ENCODE measurements at regions not wholly inside any gene's neighbourhood (a gene's known extent, or its start where the extent isn't known, plus 50 kb on each side); places are given as distances from the start of the nearest gene placed in this dataset.
A peak's percentile ranks its signal among the peaks of the same experiment; 100 is the strongest.
"Not testable (repeated sequence)": the region's sequence is repeated elsewhere in the genome, so short reads cannot be mapped to it uniquely, and the experiment has no call there.

DNA sequence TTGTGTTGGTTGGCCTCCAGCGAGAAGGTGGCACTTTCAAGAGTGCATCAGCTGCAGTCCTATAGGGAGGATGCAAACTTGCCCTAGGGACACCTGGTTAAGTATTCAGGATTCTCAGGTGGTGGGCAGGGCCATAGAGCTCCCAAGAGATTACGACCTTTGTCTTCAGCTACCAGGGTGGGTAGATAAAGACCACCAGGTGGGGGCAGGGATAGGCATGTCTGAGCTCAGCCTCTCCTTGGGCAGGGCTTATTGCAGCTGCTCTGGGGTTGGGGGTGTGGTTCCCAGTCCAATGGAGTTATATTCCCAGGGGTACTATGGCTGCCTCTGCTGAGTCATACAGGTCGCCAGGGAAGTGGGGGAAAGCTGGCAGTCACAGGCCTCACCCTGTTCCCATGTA, 214.2 kb upstream of the OLFM3 start:
- H3K18ac ChIP-seq (ENCODE audit: low read length); H3K79me2 ChIP-seq (ENCODE audit: control insufficient read depth, insufficient read depth, low read length, poor library complexity); H3K36me3 ChIP-seq (ENCODE audit: control insufficient read depth in 1 of 2, insufficient read depth in 2 of 2, low read length in 2 of 2); H4K91ac ChIP-seq (ENCODE audit: low read depth, low read length); H3K27me3 ChIP-seq (ENCODE audit: insufficient read depth, low read length); H3K23ac ChIP-seq (ENCODE audit: low read length); H2BK5ac ChIP-seq (ENCODE audit: low read depth, low read length, poor library complexity); H2AK5ac ChIP-seq (ENCODE audit: low read length); H2AFZ ChIP-seq (ENCODE audit: insufficient read depth, low read length, poor library complexity); H4K8ac ChIP-seq (ENCODE audit: low read depth, low read length); H3K4me1 ChIP-seq (ENCODE audit: control insufficient read depth in 1 of 2, insufficient read depth in 2 of 2, low read length in 2 of 2); H3K9ac ChIP-seq (ENCODE audit: low read length); H3K27ac ChIP-seq (ENCODE audit: low read depth, low read length); H3K9me3 ChIP-seq (ENCODE audit: insufficient read depth, low read depth, low read length); H3K79me1 ChIP-seq (ENCODE audit: low read length); H2BK12ac ChIP-seq (ENCODE audit: low read length); H3K4me2 ChIP-seq (ENCODE audit: low read length); H3K4me3 ChIP-seq (ENCODE audit: low read depth, low read length); H2BK120ac ChIP-seq (ENCODE audit: insufficient read depth, low read length, poor library complexity); H3K14ac ChIP-seq (ENCODE audit: low read length); H4K12ac ChIP-seq (ENCODE audit: low read depth, low read length); DNase-seq; H3K4ac ChIP-seq (ENCODE audit: low read depth, low read length): not testable (repeated sequence)
- WGBS (ENCODE audit: extremely low coverage, insufficient coverage, insufficient read length) = no CpG with 5 or more reads among the region's 3 CpGs

DNA sequence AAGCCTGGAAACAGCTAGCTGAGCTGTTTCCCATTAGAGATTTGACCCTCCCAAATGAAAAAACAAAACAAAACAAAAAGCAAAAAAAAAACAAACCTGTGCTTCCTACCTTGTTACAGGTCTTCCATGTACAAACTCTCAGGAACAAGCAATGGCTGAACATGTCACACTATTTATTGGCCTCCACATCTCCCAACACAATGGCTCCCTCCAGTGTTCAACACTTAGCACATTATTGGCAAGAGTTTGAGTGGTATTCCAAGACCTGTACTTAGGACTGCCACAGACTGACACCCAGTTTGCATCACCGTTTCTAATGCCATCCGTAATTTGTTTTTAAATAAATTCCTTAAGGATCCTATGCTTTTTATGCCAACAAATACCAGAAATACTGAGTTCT, 195.0 kb upstream of the OLFM3 start:
- no peak overlapping the region for H3K23ac ChIP-seq (ENCODE audit: low read length)
- no peaks in the 10 kb centered on the region for H3K27me3 ChIP-seq (ENCODE audit: insufficient read depth, low read length)
- no peak overlapping the region for H2BK120ac ChIP-seq (ENCODE audit: insufficient read depth, low read length, poor library complexity)
- no peak overlapping the region for H3K9ac ChIP-seq (ENCODE audit: low read length)
- H3K4me1 ChIP-seq (ENCODE audit: control insufficient read depth in 1 of 2, insufficient read depth in 2 of 2, low read length in 2 of 2) = no peaks in the 10 kb centered on the region
- H3K36me3 ChIP-seq (ENCODE audit: control insufficient read depth in 1 of 2, insufficient read depth in 2 of 2, low read length in 2 of 2) = no peaks in the 10 kb centered on the region
- no peak overlapping the region for H3K4me2 ChIP-seq (ENCODE audit: low read length)
- H3K4ac ChIP-seq (ENCODE audit: low read depth, low read length) = no peak overlapping the region
- H3K18ac ChIP-seq (ENCODE audit: low read length) = no peak overlapping the region
- H2BK5ac ChIP-seq (ENCODE audit: low read depth, low read length, poor library complexity) = no peak overlapping the region
- H3K79me1 ChIP-seq (ENCODE audit: low read length) = no peaks in the 10 kb centered on the region
- DNase-seq = peak; percentile 26 to 75
- H2AK5ac ChIP-seq (ENCODE audit: low read length) = no peak overlapping the region
- H3K79me2 ChIP-seq (ENCODE audit: control insufficient read depth, insufficient read depth, low read length, poor library complexity) = no peaks in the 10 kb centered on the region
- no CpG with 5 or more reads among the region's 2 CpGs for WGBS (ENCODE audit: extremely low coverage, insufficient coverage, insufficient read length)
- no peak overlapping the region for H3K14ac ChIP-seq (ENCODE audit: low read length)
- H2BK12ac ChIP-seq (ENCODE audit: low read length) = no peak overlapping the region
- no peak overlapping the region for H4K12ac ChIP-seq (ENCODE audit: low read depth, low read length)
- H3K27ac ChIP-seq (ENCODE audit: low read depth, low read length) = no peak overlapping the region
- H3K9me3 ChIP-seq (ENCODE audit: insufficient read depth, low read depth, low read length) = no peaks in the 10 kb centered on the region
- no peak overlapping the region for H4K91ac ChIP-seq (ENCODE audit: low read depth, low read length)
- no peak overlapping the region for H3K4me3 ChIP-seq (ENCODE audit: low read depth, low read length)
- no peak overlapping the region for H2AFZ ChIP-seq (ENCODE audit: insufficient read depth, low read length, poor library complexity)
- no peak overlapping the region for H4K8ac ChIP-seq (ENCODE audit: low read depth, low read length)

DNA sequence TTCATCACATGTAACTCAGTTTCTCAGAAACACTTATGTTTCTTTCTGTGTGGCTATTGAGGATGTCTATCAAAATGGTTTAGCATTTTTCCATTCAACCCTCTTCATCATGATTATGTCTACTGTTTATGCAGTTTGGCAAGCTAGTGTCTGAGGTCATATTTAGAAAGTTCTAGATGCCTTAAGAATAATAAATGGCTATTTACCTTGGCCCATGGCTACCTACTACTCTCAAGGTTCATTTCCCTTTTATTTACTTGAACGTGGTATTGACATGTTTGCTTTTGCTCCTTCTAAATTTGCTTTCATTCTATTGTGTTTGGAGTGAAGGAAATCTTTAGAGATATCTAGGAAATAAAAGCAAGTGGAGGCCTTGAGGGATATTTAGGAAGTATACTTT, 193.7 kb upstream of the OLFM3 start:
- Histone ChIP-seq H4K91ac (ENCODE audit: low read depth, low read length) (no peak overlapping the region), H2AK5ac (ENCODE audit: low read length) (no peak overlapping the region), H4K12ac (ENCODE audit: low read depth, low read length) (no peak overlapping the region), H3K4me3 (ENCODE audit: low read depth, low read length) (no peak overlapping the region), H3K79me2 (ENCODE audit: control insufficient read depth, insufficient read depth, low read length, poor library complexity) (no peaks in the 10 kb centered on the region), H4K8ac (ENCODE audit: low read depth, low read length) (no peak overlapping the region), H3K9me3 (ENCODE audit: insufficient read depth, low read depth, low read length) (no peaks in the 10 kb centered on the region), H3K18ac (ENCODE audit: low read length) (no peak overlapping the region), H3K4ac (ENCODE audit: low read depth, low read length) (no peak overlapping the region), H2AFZ (ENCODE audit: insufficient read depth, low read length, poor library complexity) (no peak overlapping the region), H3K4me2 (ENCODE audit: low read length) (no peak overlapping the region), H3K79me1 (ENCODE audit: low read length) (no peaks in the 10 kb centered on the region), H3K36me3 (ENCODE audit: control insufficient read depth in 1 of 2, insufficient read depth in 2 of 2, low read length in 2 of 2) (no peaks in the 10 kb centered on the region), H3K4me1 (ENCODE audit: control insufficient read depth in 1 of 2, insufficient read depth in 2 of 2, low read length in 2 of 2) (no peaks in the 10 kb centered on the region), H3K23ac (ENCODE audit: low read length) (no peak overlapping the region), H2BK12ac (ENCODE audit: low read length) (no peak overlapping the region), H3K27me3 (ENCODE audit: insufficient read depth, low read length) (no peaks in the 10 kb centered on the region), H3K27ac (ENCODE audit: low read depth, low read length) (no peak overlapping the region), H3K9ac (ENCODE audit: low read length) (no peak overlapping the region), H2BK5ac (ENCODE audit: low read depth, low read length, poor library complexity) (no peak overlapping the region), H2BK120ac (ENCODE audit: insufficient read depth, low read length, poor library complexity) (no peak overlapping the region), H3K14ac (ENCODE audit: low read length) (no peak overlapping the region)
- no peak for DNase-seq
- no CpG with 5 or more reads among the region's 1 CpG for WGBS (ENCODE audit: extremely low coverage, insufficient coverage, insufficient read length)

DNA sequence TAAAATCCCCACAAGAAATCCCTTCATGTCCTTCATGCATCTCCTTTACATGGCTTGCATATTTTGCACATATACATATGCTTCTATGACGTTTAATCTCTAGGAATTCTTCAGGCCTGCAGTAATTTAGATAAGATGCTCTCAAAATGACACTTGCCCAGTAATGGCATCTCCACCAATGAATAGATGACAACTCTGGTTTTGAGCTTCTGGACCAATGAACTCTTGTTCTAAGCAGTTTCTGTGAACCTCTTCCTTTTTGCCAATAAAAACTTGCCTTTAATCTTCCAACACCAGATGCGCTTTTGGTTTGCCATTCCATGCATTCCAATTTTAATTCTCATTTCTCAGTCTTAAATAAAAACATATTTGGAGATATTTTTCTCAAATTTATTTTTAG, 189.8 kb upstream of the OLFM3 start:
- Histone ChIP-seq H3K27ac (ENCODE audit: low read depth, low read length) (no peak overlapping the region), H3K4me1 (ENCODE audit: control insufficient read depth in 1 of 2, insufficient read depth in 2 of 2, low read length in 2 of 2) (no peaks in the 10 kb centered on the region), H2BK12ac (ENCODE audit: low read length) (no peak overlapping the region), H3K4ac (ENCODE audit: low read depth, low read length) (no peak overlapping the region), H2BK5ac (ENCODE audit: low read depth, low read length, poor library complexity) (no peak overlapping the region), H4K12ac (ENCODE audit: low read depth, low read length) (no peak overlapping the region), H3K36me3 (ENCODE audit: control insufficient read depth in 1 of 2, insufficient read depth in 2 of 2, low read length in 2 of 2) (no peaks in the 10 kb centered on the region), H3K4me2 (ENCODE audit: low read length) (no peak overlapping the region), H3K27me3 (ENCODE audit: insufficient read depth, low read length) (no peaks in the 10 kb centered on the region), H2BK120ac (ENCODE audit: insufficient read depth, low read length, poor library complexity) (no peak overlapping the region), H2AFZ (ENCODE audit: insufficient read depth, low read length, poor library complexity) (no peak overlapping the region), H3K14ac (ENCODE audit: low read length) (no peak overlapping the region), H3K9me3 (ENCODE audit: insufficient read depth, low read depth, low read length) (no peaks in the 10 kb centered on the region), H4K91ac (ENCODE audit: low read depth, low read length) (no peak overlapping the region), H3K9ac (ENCODE audit: low read length) (no peak overlapping the region), H4K8ac (ENCODE audit: low read depth, low read length) (no peak overlapping the region), H3K79me1 (ENCODE audit: low read length) (no peaks in the 10 kb centered on the region), H2AK5ac (ENCODE audit: low read length) (no peak overlapping the region), H3K18ac (ENCODE audit: low read length) (no peak overlapping the region), H3K4me3 (ENCODE audit: low read depth, low read length) (no peak overlapping the region), H3K79me2 (ENCODE audit: control insufficient read depth, insufficient read depth, low read length, poor library complexity) (no peaks in the 10 kb centered on the region), H3K23ac (ENCODE audit: low read length) (no peak overlapping the region)
- peak in 1 of 2 donors; percentile 86 for DNase-seq
- no CpG with 5 or more reads among the region's 2 CpGs for WGBS (ENCODE audit: extremely low coverage, insufficient coverage, insufficient read length)
